HEK293T (cell line): ENCODE measurements at regions not wholly inside any gene's neighbourhood (a gene's known extent, or its start where the extent isn't known, plus 50 kb on each side); places are given as distances from the start of the nearest gene placed in this dataset.

Source experiments
- ELF4 ChIP-seq: fragments of 450-650 bp; IDR thresholded peaks from 2 replicates; pipeline ENCODE4 v1.6.1; 2017; ENCODE audit warnings: antibody characterized with exemption
- FOXK2 ChIP-seq: fragments of 450-650 bp; IDR thresholded peaks from 2 replicates; pipeline ENCODE4 v1.6.1; 2016; ENCODE audit warnings: mild to moderate bottlenecking
- HDGF ChIP-seq: fragments of 450-650 bp; IDR thresholded peaks from 2 replicates; pipeline ENCODE4 v1.6.1; 2017; ENCODE audit warnings: antibody characterized with exemption, borderline replicate concordance
- L3MBTL2 ChIP-seq: fragments of 450-650 bp; conservative IDR thresholded peaks from 2 replicates; pipeline ENCODE4 v1.6.1; 2016; ENCODE audit warnings: mild to moderate bottlenecking
- SP1 ChIP-seq: fragments of 450-650 bp; IDR thresholded peaks from 2 replicates; pipeline ENCODE4 v1.6.1; 2017
- SUZ12 ChIP-seq: fragments of 450-650 bp; IDR thresholded peaks from 2 replicates; pipeline ENCODE4 v1.6.1; 2016; ENCODE audit warnings: mild to moderate bottlenecking
- TARDBP ChIP-seq: fragments of 450-650 bp; IDR thresholded peaks from 2 replicates; pipeline ENCODE4 v1.6.1; 2016
- ZNF384 ChIP-seq: fragments of 450-650 bp; IDR thresholded peaks from 2 replicates; pipeline ENCODE4 v1.6.1; 2016

DNA sequence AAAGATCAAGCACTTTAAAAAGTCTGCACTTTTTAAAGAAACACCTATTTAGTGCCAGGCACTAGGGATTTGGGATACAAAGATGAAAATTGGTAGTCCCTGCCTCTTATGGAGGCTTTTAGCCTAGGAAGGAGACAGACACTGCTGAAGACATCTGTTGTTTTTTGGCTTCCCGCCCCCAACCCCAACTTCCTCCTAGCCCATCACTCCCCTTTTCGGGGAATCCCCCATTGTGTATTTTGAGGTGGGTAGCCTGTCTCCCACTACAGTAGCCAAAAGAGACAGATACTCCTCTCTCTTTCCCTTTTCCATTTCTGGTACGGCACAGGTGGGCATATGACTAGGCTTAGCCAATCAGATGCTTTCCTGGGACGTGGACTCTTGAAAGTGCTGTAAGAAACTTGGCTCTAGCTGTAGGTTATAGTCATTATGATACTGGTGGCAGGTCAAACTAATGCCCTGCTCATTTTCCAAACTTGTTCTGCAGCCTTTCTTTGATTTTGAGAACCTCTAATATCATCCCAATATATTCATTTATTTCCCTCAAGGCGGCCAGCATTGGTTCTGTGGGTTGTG, 194.6 kb upstream of the RBPJ start:
- TF ChIP-seq L3MBTL2 (no peak), ELF4 (no peak), HDGF (no peak), SP1 (no peak), ZNF384 (no peak), TARDBP (no peak), SUZ12 (no peak), FOXK2 (no peak)
